Fibroblast of the aortic adventitia (primary cell): ENCODE measurements at regions not wholly inside any gene's neighbourhood (a gene's known extent, or its start where the extent isn't known, plus 50 kb on each side); places are given as distances from the start of the nearest gene placed in this dataset.

Experiments
- DNase-seq: peaks from one replicate; pipeline ENCODE4 v3.0.0-alpha.2; 2010; ENCODE audit warnings: low read depth
- H3K4me3 ChIP-seq: 2 replicates; pipeline ENCODE4 v1.5.1; 2011; ENCODE audit warnings: low read depth, mild to moderate bottlenecking, control low read depth, low read length, moderate library complexity
- TF ChIP-seq, protein P1 (sequence below): IDR thresholded peaks from 2 replicates; pipeline ENCODE4 v1.5.1; 2011; ENCODE audit warnings: mild to moderate bottlenecking, low read length, control low read depth, inconsistent platforms; ENCODE audit not compliant: insufficient read depth

DNA sequence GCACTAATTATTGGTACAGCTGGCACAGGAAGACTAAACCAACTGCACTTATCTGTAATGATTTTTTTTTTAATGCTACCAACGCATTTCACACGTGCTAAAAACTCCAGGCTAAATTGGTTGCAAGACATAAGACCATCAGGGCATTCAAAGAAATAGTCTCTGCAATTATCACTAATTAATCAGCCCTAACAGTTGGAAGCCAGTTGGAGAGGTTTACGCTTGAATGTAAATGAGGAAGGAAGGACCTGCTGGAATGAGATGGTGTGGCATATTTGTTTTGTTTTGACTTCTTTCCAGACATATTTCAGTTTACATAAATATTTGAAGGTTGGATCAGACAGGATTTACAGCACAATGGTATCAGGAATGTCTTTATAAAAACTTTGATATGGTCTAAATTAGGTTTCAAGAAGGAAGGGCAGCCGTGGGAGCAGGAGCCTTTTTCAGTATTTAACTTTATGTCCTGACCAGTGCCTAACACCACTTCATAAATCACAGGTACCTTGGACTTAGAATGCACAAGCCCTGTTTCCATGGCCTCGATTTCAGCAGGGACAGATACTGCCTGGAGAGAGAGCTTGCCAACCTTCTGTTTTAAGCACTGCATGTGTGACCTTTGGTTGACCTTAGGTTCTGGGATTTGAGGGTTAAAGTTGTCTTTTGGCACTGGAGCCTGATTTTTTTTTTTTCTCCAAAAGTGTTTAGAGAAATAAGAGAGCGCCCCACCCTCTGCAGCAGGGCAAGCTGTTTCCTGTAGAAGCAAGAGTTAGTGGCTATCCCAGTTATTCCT is 199.8 kb upstream of the MAP3K1 start:
- no peak overlapping the region for H3K4me3 ChIP-seq
- no peak for DNase-seq
- TF ChIP-seq, protein P1, sequence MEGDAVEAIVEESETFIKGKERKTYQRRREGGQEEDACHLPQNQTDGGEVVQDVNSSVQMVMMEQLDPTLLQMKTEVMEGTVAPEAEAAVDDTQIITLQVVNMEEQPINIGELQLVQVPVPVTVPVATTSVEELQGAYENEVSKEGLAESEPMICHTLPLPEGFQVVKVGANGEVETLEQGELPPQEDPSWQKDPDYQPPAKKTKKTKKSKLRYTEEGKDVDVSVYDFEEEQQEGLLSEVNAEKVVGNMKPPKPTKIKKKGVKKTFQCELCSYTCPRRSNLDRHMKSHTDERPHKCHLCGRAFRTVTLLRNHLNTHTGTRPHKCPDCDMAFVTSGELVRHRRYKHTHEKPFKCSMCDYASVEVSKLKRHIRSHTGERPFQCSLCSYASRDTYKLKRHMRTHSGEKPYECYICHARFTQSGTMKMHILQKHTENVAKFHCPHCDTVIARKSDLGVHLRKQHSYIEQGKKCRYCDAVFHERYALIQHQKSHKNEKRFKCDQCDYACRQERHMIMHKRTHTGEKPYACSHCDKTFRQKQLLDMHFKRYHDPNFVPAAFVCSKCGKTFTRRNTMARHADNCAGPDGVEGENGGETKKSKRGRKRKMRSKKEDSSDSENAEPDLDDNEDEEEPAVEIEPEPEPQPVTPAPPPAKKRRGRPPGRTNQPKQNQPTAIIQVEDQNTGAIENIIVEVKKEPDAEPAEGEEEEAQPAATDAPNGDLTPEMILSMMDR, result no peak

DNA sequence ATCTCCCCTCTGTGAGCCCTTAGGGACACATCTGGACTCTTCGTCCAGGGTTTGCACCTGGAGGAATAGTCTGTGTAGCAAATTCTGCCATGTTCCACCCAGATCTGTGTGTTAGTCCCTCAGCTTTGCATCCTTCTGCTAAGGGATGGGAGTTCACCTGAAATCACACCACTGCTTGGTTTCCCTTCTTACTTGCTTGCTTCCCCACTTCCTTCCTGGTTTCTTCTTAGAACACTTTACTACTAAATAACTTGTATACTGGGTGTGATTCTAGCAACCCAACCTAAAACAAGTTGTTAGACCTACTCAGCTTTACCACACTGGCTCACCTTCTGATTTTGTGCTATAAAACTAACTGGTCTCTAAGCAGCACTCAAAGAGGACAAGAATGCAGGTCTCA is 202.6 kb upstream of the MAP3K1 start:
- TF ChIP-seq, protein P1, result no peak
- DNase-seq, result no peak
- H3K4me3 ChIP-seq, result no peak overlapping the region

DNA sequence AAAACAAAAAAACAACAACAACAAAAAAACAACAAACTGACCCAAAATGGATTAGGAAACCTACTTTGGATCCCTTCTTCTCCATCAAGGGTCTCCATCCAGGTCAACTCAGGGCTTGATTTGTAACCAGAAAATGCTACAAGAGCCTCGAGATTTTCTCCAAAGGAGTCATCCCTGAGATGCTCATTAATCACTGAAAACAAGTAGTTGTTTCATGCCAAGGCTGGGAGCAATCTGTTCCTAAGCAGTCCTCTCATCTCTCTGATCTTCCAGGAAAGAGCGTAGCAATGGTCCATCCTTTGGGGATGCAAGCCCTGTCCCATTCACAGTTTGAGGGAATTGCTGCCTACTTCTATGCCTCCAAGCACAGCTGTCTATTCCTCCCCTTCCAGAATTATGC is 203.0 kb upstream of the MAP3K1 start:
- no peak overlapping the region for H3K4me3 ChIP-seq
- DNase-seq, result no peak
- TF ChIP-seq, protein P1, result no peak

DNA sequence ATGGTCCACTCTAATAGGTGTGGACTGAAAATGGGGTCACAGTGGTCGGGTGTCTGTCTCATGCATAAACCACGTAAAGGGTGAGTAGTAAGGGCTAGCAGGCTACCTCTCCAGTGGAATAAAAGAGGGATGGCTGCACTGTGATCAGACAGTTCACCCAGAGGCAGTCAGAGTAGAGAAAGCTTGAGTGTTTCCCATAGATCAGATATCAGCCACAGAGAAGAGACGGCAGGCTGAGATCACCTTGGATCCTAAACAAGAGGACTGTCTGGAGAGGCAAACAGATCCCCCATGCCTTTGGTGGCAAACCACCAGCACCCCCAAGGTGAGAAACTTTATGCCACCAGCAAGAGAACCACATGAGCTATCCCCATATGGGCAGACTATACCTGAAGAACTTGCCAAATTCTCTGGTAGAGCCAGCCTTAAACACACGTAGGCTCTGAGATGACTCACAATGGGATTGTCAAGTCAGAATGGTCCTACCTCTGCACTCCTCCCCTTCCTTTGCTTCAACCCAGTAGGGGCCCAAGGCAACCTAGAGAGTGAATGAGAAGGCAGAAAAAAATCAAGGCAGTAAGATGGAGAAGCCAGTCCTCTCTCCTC is 205.2 kb upstream of the MAP3K1 start:
- no peak for DNase-seq
- no peak overlapping the region for H3K4me3 ChIP-seq
- TF ChIP-seq, protein P1, result no peak

DNA sequence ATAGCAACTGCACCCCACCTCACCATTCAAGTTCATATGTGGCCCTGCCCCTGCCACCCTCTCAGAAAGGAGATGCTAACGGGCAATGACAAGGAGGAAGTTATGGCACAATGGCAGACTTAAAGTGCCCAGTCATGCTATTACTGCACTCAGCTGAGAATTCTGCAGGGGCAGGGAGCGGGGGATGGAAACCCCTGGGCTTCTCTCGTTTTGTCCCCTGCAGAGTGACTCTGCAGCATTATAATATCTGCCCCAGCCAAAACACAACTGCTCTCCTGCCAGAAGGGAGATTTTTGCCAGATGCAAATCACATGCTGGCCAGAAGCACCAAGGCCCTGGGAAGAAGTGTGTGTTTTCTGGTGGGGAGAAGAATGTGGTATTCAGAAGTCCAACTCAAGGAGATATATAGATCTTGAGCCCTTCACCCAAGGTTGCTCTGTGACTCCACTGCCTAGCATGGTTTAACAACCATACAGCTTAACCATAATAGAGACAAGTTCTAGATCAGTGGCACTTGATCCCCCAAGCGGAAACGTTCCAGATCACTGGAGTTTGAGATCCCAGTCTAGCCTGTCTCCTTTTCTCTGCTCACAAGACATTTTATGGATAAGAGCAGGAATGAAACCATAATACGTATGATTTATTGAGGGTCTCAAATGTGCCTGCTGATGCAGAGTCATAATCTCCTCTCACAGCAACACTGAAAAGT is 207.0 kb upstream of the MAP3K1 start:
- TF ChIP-seq, protein P1, result no peak
- DNase-seq, result no peak
- no peak overlapping the region for H3K4me3 ChIP-seq

DNA sequence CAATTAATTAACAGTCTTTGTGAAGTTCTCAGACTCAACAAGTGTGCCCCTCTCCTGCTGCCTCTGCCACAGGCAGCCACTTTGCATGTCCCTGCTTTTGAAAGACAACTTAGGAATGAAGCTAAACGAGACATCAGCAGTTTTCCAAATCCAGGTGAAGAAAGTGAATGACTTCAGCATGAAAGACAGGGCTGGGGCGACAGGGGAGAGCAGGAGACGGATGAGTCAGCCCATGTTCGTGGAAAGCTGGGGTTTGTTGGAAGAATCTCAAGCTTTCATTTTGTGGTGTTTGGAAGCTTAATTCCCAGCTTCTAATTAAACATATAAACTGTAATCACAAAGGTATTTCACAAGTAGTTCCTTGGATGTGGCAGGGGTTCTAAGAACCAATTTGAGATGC is 207.8 kb upstream of the MAP3K1 start:
- no peak for DNase-seq
- H3K4me3 ChIP-seq, result no peak overlapping the region
- TF ChIP-seq, protein P1, result no peak
